Stimulated activated CD8-positive, alpha-beta memory T cell treated with anti-CD3 and anti-CD28 coated beads, Interleukin-4, amount 100 ng/mL, for 24 hours (primary cell): ENCODE measurements at regions not wholly inside any gene's neighbourhood (a gene's known extent, or its start where the extent isn't known, plus 50 kb on each side); places are given as distances from the start of the nearest gene placed in this dataset.
"Not testable (repeated sequence)": the region's sequence is repeated elsewhere in the genome, so short reads cannot be mapped to it uniquely, and the experiment has no call there.

Source experiments
- DNase-seq: peaks from one replicate; pipeline ENCODE4 v3.0.0-alpha.2; 2020; ENCODE audit warnings: low read depth

DNA sequence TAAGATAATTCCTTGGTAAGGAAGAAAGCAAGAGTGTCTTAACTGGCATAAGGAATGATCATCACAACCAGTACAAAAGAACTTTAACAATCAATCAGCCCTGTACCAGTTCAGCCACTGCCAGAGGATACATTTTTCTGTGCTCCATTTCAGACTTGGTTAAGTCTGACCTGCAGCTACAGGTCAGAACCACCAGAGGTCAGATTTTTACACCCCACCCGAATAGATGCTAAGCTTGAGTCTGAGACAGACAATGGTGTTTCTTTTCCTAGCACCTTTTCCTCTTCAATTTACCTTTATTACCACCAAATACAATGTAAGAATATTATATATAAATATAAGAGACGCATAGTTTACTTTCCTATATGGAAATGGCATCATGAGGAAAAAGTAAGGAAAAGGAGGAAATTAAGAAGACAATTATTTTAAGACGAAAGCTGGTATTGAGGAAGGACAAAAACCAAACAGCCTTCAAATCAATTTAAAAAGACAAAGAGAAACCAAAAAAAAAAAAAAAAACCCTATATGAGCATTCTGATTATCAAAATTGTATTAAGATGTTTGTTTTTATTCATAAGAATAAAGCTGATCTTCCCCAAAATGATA, 215.3 kb upstream of the TTC29 start:
- DNase-seq: no peak

GRCh38 chr4:147163311-147163710, 217.6 kb upstream of the TTC29 start:
- DNase-seq: no peak

DNA sequence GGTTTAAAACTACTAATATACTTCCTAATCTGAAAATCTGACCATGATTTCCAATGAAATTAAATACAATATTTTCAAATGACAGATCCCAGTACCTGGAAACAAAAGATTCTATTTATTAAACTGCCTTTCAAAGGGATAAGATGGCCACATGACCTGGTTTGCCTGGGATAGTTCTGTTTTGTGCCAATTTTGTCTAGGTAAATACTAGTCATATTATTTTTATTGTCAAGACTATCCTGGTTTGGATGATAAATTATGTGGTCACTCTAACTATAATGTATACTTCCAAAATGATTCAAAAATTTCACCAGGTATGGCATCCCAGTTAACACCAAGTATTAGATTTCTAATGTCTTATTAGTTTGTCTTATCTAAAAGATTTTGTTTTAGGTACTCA, 222.5 kb upstream of the TTC29 start:
- not testable (repeated sequence) for DNase-seq

- DNase-seq: no peak
Measured at GRCh38 chr4:147173322-147173721, 227.7 kb upstream of the TTC29 start.

GRCh38 chr4:147173797-147174432, 228.3 kb upstream of the TTC29 start:
- no peak for DNase-seq

- DNase-seq: no peak
Measured at GRCh38 chr4:147174591-147174990, 228.9 kb upstream of the TTC29 start.

DNA sequence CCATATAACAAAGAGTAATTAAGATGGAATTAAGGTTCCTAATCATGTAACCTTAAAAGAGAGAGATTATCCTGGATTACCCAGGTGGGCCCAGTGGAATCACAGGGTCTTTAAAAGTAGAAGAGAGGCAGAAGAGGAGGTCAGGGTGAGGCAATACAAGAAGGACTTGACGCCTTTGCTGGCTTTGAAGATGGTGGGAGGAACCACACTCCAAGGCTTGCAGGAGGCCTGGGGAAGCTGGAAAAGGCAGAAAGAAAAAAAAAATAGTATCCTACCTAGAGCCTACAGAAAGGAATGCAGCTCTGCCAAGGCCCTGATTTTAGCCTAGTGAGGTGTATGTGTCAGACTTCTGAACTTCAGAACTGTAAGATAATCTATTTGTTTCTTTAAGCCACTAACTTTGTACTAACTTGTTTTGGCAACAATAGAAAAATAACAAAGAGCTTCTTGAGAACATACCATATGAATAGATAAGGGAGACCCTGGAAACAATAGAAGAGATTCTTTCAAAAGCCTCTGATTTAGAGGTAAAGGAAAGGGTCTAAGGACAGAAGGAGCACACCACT, 229.9 kb upstream of the TTC29 start:
- no peak for DNase-seq

DNA sequence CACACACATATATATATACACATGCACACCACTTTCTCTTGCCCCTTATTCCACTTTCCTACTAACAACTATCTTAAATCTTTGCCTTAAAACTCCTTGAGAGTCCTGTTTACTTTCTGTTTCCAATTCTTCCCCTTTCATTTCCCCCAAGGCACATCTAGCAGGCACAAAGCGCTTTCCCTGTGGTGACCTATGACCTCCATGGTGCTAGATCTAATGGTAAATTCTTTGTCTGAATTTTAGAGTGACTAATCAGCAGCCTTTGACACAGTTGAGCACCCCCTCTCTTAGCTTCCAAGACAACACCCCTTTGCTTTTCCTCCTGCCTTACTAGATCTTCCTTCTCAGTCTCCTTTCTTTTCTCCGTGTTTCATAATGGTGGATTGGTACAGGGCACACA, 236.4 kb upstream of the TTC29 start:
- DNase-seq: no peak

GRCh38 chr4:147192679-147193078, 247.0 kb upstream of the TTC29 start:
- no peak for DNase-seq

GRCh38 chr4:147194114-147194513, 248.4 kb upstream of the TTC29 start:
- DNase-seq: no peak

DNA sequence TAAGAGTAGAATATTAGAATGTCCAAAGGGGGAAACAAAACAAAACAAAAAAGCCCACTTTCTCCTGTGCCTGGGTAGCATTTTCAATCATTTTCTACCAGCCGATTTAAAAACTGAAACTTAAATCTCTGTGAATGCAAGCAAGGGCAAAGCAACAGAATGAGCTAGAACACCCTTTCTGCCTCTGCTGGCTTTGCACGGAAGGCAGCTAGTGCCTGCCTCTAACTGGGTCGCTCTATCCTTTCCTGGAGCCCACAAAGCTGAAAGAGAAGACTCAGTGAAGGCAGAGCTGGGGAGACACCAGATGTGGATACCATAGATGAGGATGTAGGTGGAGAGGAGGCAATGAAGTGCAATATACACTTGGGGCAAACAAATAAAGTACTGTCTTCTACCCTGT, 248.9 kb upstream of the TTC29 start:
- DNase-seq: no peak

DNA sequence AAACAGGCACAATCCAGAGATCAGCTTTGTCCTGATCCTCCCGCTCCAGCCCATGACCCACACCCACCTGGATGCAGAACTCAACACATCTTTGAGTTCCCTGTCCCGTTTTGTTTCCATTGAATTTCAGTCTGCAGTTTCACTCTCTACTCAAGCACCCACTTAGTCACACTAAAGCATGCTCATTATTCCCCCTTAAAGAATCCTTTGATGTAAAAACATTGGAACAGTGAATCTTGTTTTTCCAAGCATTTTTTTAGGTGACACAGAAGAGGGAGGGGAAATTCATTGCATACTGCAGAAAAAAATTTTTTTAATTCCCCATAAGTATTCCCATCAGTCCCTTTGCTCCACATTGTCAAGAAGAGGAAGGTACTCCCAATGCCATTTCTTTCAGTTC, 249.7 kb upstream of the TTC29 start:
- DNase-seq: no peak

DNA sequence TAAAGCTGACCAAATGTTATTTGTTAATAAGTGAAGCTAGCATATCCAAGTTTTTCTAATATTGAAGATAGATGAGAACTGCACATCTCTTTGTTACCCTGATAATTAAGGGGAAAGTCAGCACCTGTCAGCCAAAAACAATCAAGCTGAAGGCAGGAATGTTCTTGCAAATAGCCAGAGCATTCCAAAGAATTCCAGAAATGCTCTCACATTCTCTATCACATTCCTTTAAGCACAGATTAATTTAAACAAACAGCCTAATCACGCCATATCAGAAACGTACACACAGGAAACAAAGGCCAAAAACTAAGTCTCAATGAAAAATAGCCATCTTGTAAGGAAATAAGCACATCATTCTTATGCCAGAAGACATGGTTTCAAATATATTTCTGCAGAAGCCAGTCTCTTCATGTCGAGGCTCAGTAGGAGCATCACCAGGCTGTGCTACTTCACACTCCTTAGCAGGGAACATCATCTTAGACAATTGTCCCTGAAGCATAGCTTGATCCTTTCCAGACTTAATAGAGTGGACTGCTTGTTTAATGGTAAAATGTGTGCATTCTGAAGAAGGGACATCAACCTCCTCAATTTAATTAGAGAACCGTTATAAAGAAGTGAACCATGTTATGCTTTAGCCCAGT, 252.9 kb upstream of the TTC29 start:
- no peak for DNase-seq

GRCh38 chr4:147201016-147201415, 255.4 kb upstream of the TTC29 start:
- DNase-seq: no peak

- DNase-seq: no peak
Measured at GRCh38 chr4:147206807-147207206, 261.1 kb upstream of the TTC29 start.

DNA sequence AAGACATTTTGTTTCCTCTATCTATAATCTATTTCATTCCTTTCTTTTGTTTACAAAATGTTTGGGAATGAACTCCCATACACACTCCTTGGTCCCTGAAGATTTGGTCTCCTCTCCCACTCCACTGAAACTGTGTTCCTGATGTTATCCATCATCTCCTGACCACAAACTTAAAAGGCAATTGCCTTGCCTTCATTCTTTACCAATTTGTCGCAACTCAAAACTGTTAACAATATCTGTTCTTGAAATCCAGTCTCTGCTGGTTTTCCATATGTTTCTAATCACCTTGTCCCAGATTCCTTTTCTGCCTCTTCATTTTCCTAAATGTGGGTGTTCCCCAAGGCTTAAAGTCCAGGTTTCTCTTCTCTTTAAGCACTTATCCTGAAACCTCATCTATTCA, 262.2 kb upstream of the TTC29 start:
- DNase-seq: no peak

- DNase-seq: no peak
Measured at GRCh38 chr4:147217655-147218054, 263.2 kb upstream of the EDNRA start.

- no peak for DNase-seq
Measured at GRCh38 chr4:147219145-147219544, 261.8 kb upstream of the EDNRA start.

GRCh38 chr4:147220833-147221232, 260.1 kb upstream of the EDNRA start:
- no peak for DNase-seq

- no peak for DNase-seq
Measured at GRCh38 chr4:147222906-147223305, 258.0 kb upstream of the EDNRA start.

DNA sequence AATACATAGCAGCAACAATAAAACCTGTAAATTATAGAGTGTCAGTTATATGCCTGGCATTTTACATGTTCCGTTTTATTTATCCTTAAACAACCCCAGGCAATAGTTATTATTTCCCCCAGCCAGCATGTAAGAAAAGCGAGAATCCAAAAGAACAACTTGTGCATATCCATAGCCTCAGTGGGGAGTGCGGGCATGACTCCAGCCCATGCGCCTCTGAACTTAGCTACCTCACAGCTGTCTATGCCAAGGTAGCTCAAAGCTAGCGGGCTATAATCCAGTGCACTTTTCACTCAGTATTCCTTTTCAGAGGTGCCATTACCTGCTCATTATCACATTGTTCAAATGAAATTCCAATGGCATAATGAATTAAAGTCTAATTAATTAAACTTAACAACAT, 257.3 kb upstream of the EDNRA start:
- no peak for DNase-seq

GRCh38 chr4:147236806-147237205, 244.1 kb upstream of the EDNRA start:
- no peak for DNase-seq

DNA sequence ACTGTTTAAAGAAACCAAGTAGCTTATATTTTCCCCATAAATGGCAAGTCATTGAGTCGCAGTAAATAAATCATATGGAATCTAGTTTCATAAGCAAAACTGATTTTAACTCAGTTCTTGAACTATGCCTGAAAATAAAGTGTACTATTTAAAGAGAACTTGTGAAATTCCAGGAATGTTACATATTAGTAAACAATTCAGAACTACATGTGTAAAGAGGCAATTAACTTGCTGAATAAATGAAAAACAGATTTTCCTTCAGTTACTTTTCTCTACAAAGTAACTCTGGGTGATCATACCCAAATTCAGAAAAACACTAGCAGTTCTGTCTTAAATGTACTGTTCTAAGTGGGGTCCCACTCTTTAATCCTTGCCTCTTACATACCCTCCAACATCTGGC, 236.1 kb upstream of the EDNRA start:
- DNase-seq: no peak
